GM12878 (cell line): ENCODE measurements at regions not wholly inside any gene's neighbourhood (a gene's known extent, or its start where the extent isn't known, plus 50 kb on each side); places are given as distances from the start of the nearest gene placed in this dataset.

Experiments
- ATAC-seq: fragments of 200-7000 bp; cut with Tn5 transposase; 3 replicates; pipeline ENCODE4 v1.9.1; 2020; ENCODE audit warnings: mild to moderate bottlenecking, moderate library complexity
- BruUV-seq: library from RNA; stranded (reverse); fragments of 400-500 nt; replicated peaks from 2 replicates; lab custom pipeline; 2021; lab: Mats Ljungman, UMichigan
- CTCF ChIA-PET: fragments of 300-600 bp; sonication (Branson Sonifier 250); formaldehyde crosslinking; extraction: SDS; loops from one replicate; lab custom pipeline; 2021; ENCODE audit warnings: inconsistent platforms; lab: Yijun Ruan, JAX
- POLR2A ChIA-PET: fragments of 350-600 bp; formaldehyde crosslinking; extraction: SDS; loops from one replicate; lab custom pipeline; 2021; ENCODE audit warnings: inconsistent platforms; lab: Charles Lee
- RAD21 ChIA-PET: fragments of 300-600 bp; sonication (Branson Sonifier 250); formaldehyde crosslinking; loops from one replicate; lab custom pipeline; 2023; ENCODE audit warnings: antibody characterized with exemption; ENCODE audit not compliant: unreplicated experiment; lab: Charles Lee
- SMC1A ChIA-PET: fragments of 300-600 bp; sonication (Branson Sonifier 250); formaldehyde crosslinking; loops from one replicate; lab custom pipeline; 2023; ENCODE audit not compliant: unreplicated experiment, uncharacterized antibody; lab: Charles Lee
- DNase-seq: peaks from one replicate; pipeline ENCODE4 v3.0.0-alpha.2; 2011; ENCODE audit warnings: low read depth, low spot score
- FAIRE-seq: peaks from 3 replicates; lab custom pipeline; 2011; peaks lifted over from hg19 to GRCh38; lab: Jason Lieb, UNC
- H2AFZ ChIP-seq: 2 replicates; pipeline ENCODE4 v1.6.0; 2011; ENCODE audit warnings: low read depth, low read length, control low read depth; ENCODE audit not compliant: control insufficient read depth
- H3K27ac ChIP-seq: 2 replicates; pipeline ENCODE4 v1.5.1; 2011; ENCODE audit warnings: control low read depth; ENCODE audit not compliant: control insufficient read depth, insufficient read depth
- H3K27me3 ChIP-seq, 2 experiments: replicated peaks in 1 of 2; 2 replicates each; pipeline versions ENCODE4 v1.6.0 to v1.6.1; 2011; ENCODE audit warnings: low read length in 1 of 2; ENCODE audit not compliant: control insufficient read depth in 2 of 2, insufficient read depth in 2 of 2
- H3K36me3 ChIP-seq, 2 experiments: 2 replicates each; pipeline ENCODE4 v1.5.1; 2011; ENCODE audit warnings: low read length in 1 of 2; ENCODE audit not compliant: control insufficient read depth in 2 of 2, insufficient read depth in 2 of 2
- H3K4me1 ChIP-seq: 2 replicates; pipeline ENCODE4 v1.6.1; 2011; ENCODE audit warnings: mild to moderate bottlenecking, low read length, moderate library complexity, mixed read lengths; ENCODE audit not compliant: control insufficient read depth, insufficient read depth
- H3K4me2 ChIP-seq: 2 replicates; pipeline ENCODE4 v1.6.0; 2011; ENCODE audit warnings: control low read depth; ENCODE audit not compliant: control insufficient read depth, insufficient read depth
- H3K4me3 ChIP-seq: fragments of 200-600 bp; sonication (generic); 2 replicates; pipeline ENCODE4 v1.5.1; 2016
- H3K79me2 ChIP-seq: 2 replicates; pipeline ENCODE4 v1.6.0; 2011; ENCODE audit warnings: low read length; ENCODE audit not compliant: control insufficient read depth, insufficient read depth
- H3K9ac ChIP-seq: 2 replicates; pipeline ENCODE4 v1.8.0; 2011; ENCODE audit warnings: low read length, control low read depth, mixed read lengths; ENCODE audit not compliant: control insufficient read depth, insufficient read depth
- H3K9me3 ChIP-seq: replicated peaks from 3 replicates; pipeline ENCODE4 v1.5.1; 2011; ENCODE audit warnings: mild to moderate bottlenecking, low read length; ENCODE audit not compliant: control insufficient read depth, insufficient read depth
- H4K20me1 ChIP-seq: 2 replicates; pipeline ENCODE4 v1.6.0; 2011; ENCODE audit not compliant: control insufficient read depth, insufficient read depth
- CEBPB ChIP-seq, 2 experiments: fragments of 150-350 bp in 1 of 2; IDR thresholded peaks; 2 replicates each; pipeline ENCODE4 v1.6.1; 2012 to 2014; ENCODE audit warnings: low read depth in 2 of 2, low read length in 2 of 2, borderline replicate concordance in 1 of 2, inconsistent platforms in 1 of 2
- EP300 ChIP-seq, 2 experiments: fragments of 150-350 bp in 1 of 2; IDR thresholded peaks; 2 replicates each; pipeline ENCODE4 v1.6.1; 2011 to 2012; ENCODE audit warnings: low read depth in 2 of 2, low read length in 2 of 2, borderline replicate concordance in 1 of 2, improper control_type of control experiment in 1 of 2, inconsistent platforms in 1 of 2; ENCODE audit not compliant: control insufficient read depth in 1 of 2
- FOXM1 ChIP-seq: IDR thresholded peaks from 2 replicates; pipeline ENCODE4 v1.6.1; 2012; ENCODE audit warnings: low read depth, mild to moderate bottlenecking, inconsistent platforms, low read length, moderate library complexity
- GABPA ChIP-seq: IDR thresholded peaks from 2 replicates; pipeline ENCODE4 v1.6.1; 2014; ENCODE audit warnings: antibody characterized with exemption, low read depth, mild to moderate bottlenecking, inconsistent platforms
- HSF1 ChIP-seq: fragments of 150-350 bp; IDR thresholded peaks from 2 replicates; pipeline ENCODE4 v1.6.1; 2014; ENCODE audit warnings: mild to moderate bottlenecking, low read depth, low read length
- LARP7 ChIP-seq: fragments of 450-650 bp; IDR thresholded peaks from 2 replicates; pipeline ENCODE4 v1.6.1; 2017; ENCODE audit warnings: mild to moderate bottlenecking
- MLLT1 ChIP-seq: fragments of 450-650 bp; IDR thresholded peaks from 2 replicates; pipeline ENCODE4 v1.6.1; 2016; ENCODE audit warnings: mild to moderate bottlenecking
- MTA2 ChIP-seq: fragments of 450-650 bp; IDR thresholded peaks from 2 replicates; pipeline ENCODE4 v1.6.1; 2016; ENCODE audit warnings: low read depth, mild to moderate bottlenecking, moderate library complexity
- POLR2AphosphoS2 ChIP-seq: IDR thresholded peaks from 2 replicates; pipeline ENCODE4 v1.6.1; 2011; ENCODE audit warnings: low read depth, mild to moderate bottlenecking, low read length, improper control_type of control experiment, moderate library complexity
- RCOR1 ChIP-seq: conservative IDR thresholded peaks from 2 replicates; pipeline ENCODE4 v1.6.1; 2012; ENCODE audit warnings: low read depth, low read length, improper control_type of control experiment
- RUNX3 ChIP-seq: IDR thresholded peaks from 2 replicates; pipeline ENCODE4 v1.6.1; 2012; ENCODE audit warnings: low read length, inconsistent platforms
- STAT3 ChIP-seq: IDR thresholded peaks from 2 replicates; pipeline ENCODE4 v1.6.1; 2011; ENCODE audit warnings: low read depth, low read length, improper control_type of control experiment
- WRNIP1 ChIP-seq: IDR thresholded peaks from 2 replicates; pipeline ENCODE4 v1.6.1; 2011; ENCODE audit warnings: low read depth, low read length, improper control_type of control experiment, borderline replicate concordance
- ZBTB33 ChIP-seq: fragments of 450-650 bp; IDR thresholded peaks from 2 replicates; pipeline ENCODE4 v1.6.1; 2017; ENCODE audit warnings: mild to moderate bottlenecking
- ZNF274 ChIP-seq: IDR thresholded peaks from one replicate; pipeline ENCODE4 v1.8.0; 2011; ENCODE audit not compliant: insufficient read length, insufficient read depth
- ZNF687 ChIP-seq: fragments of 450-650 bp; IDR thresholded peaks from 2 replicates; pipeline ENCODE4 v1.6.1; 2017; ENCODE audit warnings: mild to moderate bottlenecking, moderate library complexity
- WGBS: methylation state at CpG from one replicate; pipeline ENCODE4 v1.1.6; 2016; ENCODE audit warnings: low lambda C conversion rate; ENCODE audit not compliant: insufficient replicate concordance, insufficient coverage; ENCODE audit errors: missing lambda C conversion rate; 5-methylcytosine and 5-hydroxymethylcytosine counted together
- in situ Hi-C: fragments of 300-500 bp; cut with MboI; formaldehyde crosslinking; loops from 9 replicates; pipeline ENCODE4 v1.14.3; 2018; ENCODE audit warnings: mixed read lengths
- intact Hi-C: fragments of 100-400 bp; cut with micrococcal nuclease; formaldehyde crosslinking; loops from one replicate; pipeline ENCODE4 v1.14.2; 2022; ENCODE audit not compliant: unreplicated experiment

- H3K79me2 ChIP-seq = no peaks in the 10 kb centered on the region
- ATAC-seq (no peak), DNase-seq (no peak), FAIRE-seq (no peak)
- POLR2A ChIA-PET = no interaction called here
- H3K4me2 ChIP-seq = no peak overlapping the region
- H3K4me1 ChIP-seq = no peaks in the 10 kb centered on the region
- no peaks in the 10 kb centered on the region for H3K36me3 ChIP-seq
- intact Hi-C loops = no loop called here
- H3K27me3 ChIP-seq = no peaks in the 10 kb centered on the region; a peak in 1 of 4 replicates
- no peak overlapping the region for H3K4me3 ChIP-seq
- no peak overlapping the region for H3K27ac ChIP-seq
- RAD21 ChIA-PET = no interaction called here
- SMC1A ChIA-PET = interaction anchor here (0.6 kb wide), 1 partner anchor 75 kb away, joined by 3 read pairs; no protein-coding TSS in a partner anchor
- no TSS peak for BruUV-seq
- no peak overlapping the region for H2AFZ ChIP-seq
- no peaks in the 10 kb centered on the region for H4K20me1 ChIP-seq
- in situ Hi-C loops = no loop called here
- no peaks in the 10 kb centered on the region for H3K9me3 ChIP-seq
- CTCF ChIA-PET = no interaction called here
- no peak overlapping the region for H3K9ac ChIP-seq
- WGBS = 44% methylated on average over 3 of the region's 3 CpGs
- no peak for TF ChIP-seq FOXM1
- TF ChIP-seq POLR2AphosphoS2 = no peak
- TF ChIP-seq LARP7 = no peak
- TF ChIP-seq CEBPB (IDR thresholded peaks at IDR 0.05; ENCODE audit: borderline replicate concordance in 1 of 2, low read depth in 2 of 2, low read length in 2 of 2) = no peak
- TF ChIP-seq RCOR1 = no peak
- no peak for TF ChIP-seq RUNX3
- TF ChIP-seq STAT3 = no peak
- no peak for TF ChIP-seq MTA2
- no peak for TF ChIP-seq HSF1
- TF ChIP-seq EP300 (IDR thresholded peaks at IDR 0.05; ENCODE audit: borderline replicate concordance in 1 of 2, control insufficient read depth in 1 of 2, low read depth in 2 of 2, low read length in 2 of 2) = no peak
- no peak for TF ChIP-seq ZNF274
- TF ChIP-seq ZBTB33 = no peak
- TF ChIP-seq MLLT1 = no peak
- TF ChIP-seq GABPA = no peak
- TF ChIP-seq ZNF687 = no peak
- TF ChIP-seq WRNIP1 = no peak
Observed at GRCh38 chr5:38119836-38120235, 138.5 kb upstream of the EGFLAM start.
